H1 (cell line): ENCODE measurements at regions not wholly inside any gene's neighbourhood (a gene's known extent, or its start where the extent isn't known, plus 50 kb on each side); places are given as distances from the start of the nearest gene placed in this dataset.

Source experiments
- CTCF ChIA-PET: fragments of 300-600 bp; sonication (Branson Sonifier 250); formaldehyde crosslinking; loops from one replicate; lab custom pipeline; 2021; ENCODE audit not compliant: partially characterized antibody; lab: Charles Lee
- POLR2A ChIA-PET: fragments of 300-600 bp; sonication (Branson Sonifier 250); formaldehyde crosslinking; loops from one replicate; lab custom pipeline; 2021; ENCODE audit warnings: inconsistent platforms; ENCODE audit not compliant: partially characterized antibody; lab: Charles Lee
- DNase-seq, 2 experiments: peaks; one replicate each; pipeline versions ENCODE4 v3.0.0 to v3.0.0-alpha.2; 2010 to 2022; ENCODE audit warnings: low spot score in 2 of 2, low read depth in 1 of 2, mixed read lengths in 1 of 2
- FAIRE-seq: peaks from 2 replicates; lab custom pipeline; 2011; peaks lifted over from hg19 to GRCh38; lab: Jason Lieb, UNC
- H2AFZ ChIP-seq: 2 replicates; pipeline ENCODE4 v1.8.1; 2012; ENCODE audit warnings: low read length, inconsistent platforms
- H2AK5ac ChIP-seq: 2 replicates; pipeline ENCODE4 v1.6.1; 2013; ENCODE audit warnings: low read depth, low read length
- H2BK120ac ChIP-seq: replicated peaks from 2 replicates; pipeline ENCODE3; 2013; ENCODE audit warnings: low read depth, low read length, inconsistent platforms
- H2BK12ac ChIP-seq: 2 replicates; pipeline ENCODE4 v1.6.1; 2013; ENCODE audit warnings: low read depth, low read length
- H2BK15ac ChIP-seq: 2 replicates; pipeline ENCODE4 v1.6.1; 2013; ENCODE audit warnings: low read length
- H2BK20ac ChIP-seq: 2 replicates; pipeline ENCODE4 v1.6.1; 2013; ENCODE audit warnings: low read length
- H2BK5ac ChIP-seq: 2 replicates; pipeline ENCODE4 v1.6.1; 2013; ENCODE audit warnings: low read depth, low read length
- H3K14ac ChIP-seq: 2 replicates; pipeline ENCODE4 v1.6.1; 2013; ENCODE audit warnings: inconsistent platforms; ENCODE audit not compliant: insufficient read length
- H3K18ac ChIP-seq: 2 replicates; pipeline ENCODE4 v1.6.1; 2013; ENCODE audit warnings: low read length; ENCODE audit errors: extremely low read depth
- H3K23ac ChIP-seq: 2 replicates; pipeline ENCODE4 v1.6.1; 2013; ENCODE audit warnings: inconsistent platforms; ENCODE audit not compliant: insufficient read length
- H3K23me2 ChIP-seq: 2 replicates; pipeline ENCODE4 v1.6.1; 2013; ENCODE audit warnings: low read depth, low read length
- H3K27ac ChIP-seq: 2 replicates; pipeline ENCODE4 v1.6.1; 2011; ENCODE audit warnings: low read depth, low read length, inconsistent platforms
- H3K27me3 ChIP-seq, 4 experiments: replicated peaks in 1 of 4; 1 replicate in 1 of 4; 2 replicates in 3 of 4; pipeline versions ENCODE4 v1.6.1 to v1.8.1; 2011 to 2013; ENCODE audit warnings: low read length in 3 of 4, mild to moderate bottlenecking in 3 of 4, inconsistent platforms in 2 of 4, mixed read lengths in 2 of 4, moderate library complexity in 1 of 4; ENCODE audit not compliant: control insufficient read depth in 3 of 4, insufficient read depth in 3 of 4; ENCODE audit errors: extremely low read depth in 1 of 4
- H3K36me3 ChIP-seq, 4 experiments: 2 replicates each; pipeline versions ENCODE4 v1.6.1 to v1.8.1; 2011 to 2013; ENCODE audit warnings: mild to moderate bottlenecking in 4 of 4, low read length in 3 of 4, moderate library complexity in 2 of 4, control low read depth in 1 of 4, inconsistent platforms in 1 of 4; ENCODE audit not compliant: insufficient read depth in 4 of 4, control insufficient read depth in 2 of 4
- H3K4ac ChIP-seq: replicated peaks from 2 replicates; pipeline ENCODE3; 2013; ENCODE audit warnings: low read length, low read depth, mixed read lengths, inconsistent platforms; ENCODE audit not compliant: insufficient read length
- H3K4me1 ChIP-seq, 4 experiments: replicated peaks in 1 of 4; 1 replicate in 1 of 4; 2 replicates in 3 of 4; pipeline versions ENCODE4 v1.6.1 to v1.8.1; 2011 to 2013; ENCODE audit warnings: low read length in 3 of 4, inconsistent platforms in 2 of 4, mixed read lengths in 1 of 4; ENCODE audit not compliant: insufficient read depth in 4 of 4, control insufficient read depth in 3 of 4
- H3K4me2 ChIP-seq, 2 experiments: 2 replicates each; pipeline versions ENCODE4 v1.6.1 to v1.8.1; 2011 to 2013; ENCODE audit warnings: low read depth in 2 of 2, low read length in 2 of 2, control low read depth in 1 of 2, inconsistent platforms in 1 of 2, mild to moderate bottlenecking in 1 of 2; ENCODE audit not compliant: insufficient read depth in 1 of 2
- H3K4me3 ChIP-seq, 4 experiments: fragments of 200-600, 300-600 bp in 1 of 4; sonication (generic), shearing (Covaris generic), sonication (Bioruptor Twin) in 1 of 4; 2 replicates each; pipeline versions ENCODE4 v1.5.1 to v1.8.1; 2011 to 2016; ENCODE audit warnings: low read length in 4 of 4, low read depth in 3 of 4, control low read depth in 2 of 4, inconsistent platforms in 2 of 4, mild to moderate bottlenecking in 2 of 4, mixed read lengths in 1 of 4, moderate library complexity in 1 of 4; ENCODE audit not compliant: insufficient read depth in 2 of 4; ENCODE audit errors: extremely low read depth in 1 of 4
- H3K56ac ChIP-seq: replicated peaks from 2 replicates; pipeline ENCODE3; 2013; ENCODE audit warnings: low read depth, mild to moderate bottlenecking, mixed read lengths, low read length, inconsistent platforms; ENCODE audit not compliant: insufficient read length
- H3K79me1 ChIP-seq: 2 replicates; pipeline ENCODE4 v1.6.1; 2013; ENCODE audit warnings: low read depth, low read length, control low read depth
- H3K79me2 ChIP-seq, 2 experiments: 2 replicates each; pipeline versions ENCODE4 v1.6.1 to v1.8.1; 2012 to 2013; ENCODE audit warnings: low read length in 2 of 2, mild to moderate bottlenecking in 2 of 2, inconsistent platforms in 1 of 2; ENCODE audit not compliant: insufficient read depth in 2 of 2, control insufficient read depth in 1 of 2
- H3K9ac ChIP-seq, 4 experiments: replicated peaks in 1 of 4; 1 replicate in 1 of 4; 2 replicates in 3 of 4; pipeline versions ENCODE4 v1.6.1 to v1.8.1; 2011 to 2013; ENCODE audit warnings: low read depth in 3 of 4, low read length in 3 of 4, control low read depth in 2 of 4, mild to moderate bottlenecking in 2 of 4, moderate library complexity in 2 of 4, inconsistent platforms in 1 of 4; ENCODE audit errors: extremely low read depth in 1 of 4
- H3K9me3 ChIP-seq, 2 experiments: 2 replicates each; pipeline versions ENCODE4 v1.6.1 to v1.8.1; 2012 to 2013; ENCODE audit warnings: mild to moderate bottlenecking in 2 of 2, moderate library complexity in 2 of 2, control low read depth in 1 of 2, inconsistent platforms in 1 of 2, low read depth in 1 of 2, low read length in 1 of 2, mixed read lengths in 1 of 2; ENCODE audit not compliant: insufficient read depth in 2 of 2
- H4K20me1 ChIP-seq, 2 experiments: replicated peaks in 1 of 2; 2 replicates each; pipeline versions ENCODE3 to v1.8.1; 2011 to 2013; ENCODE audit warnings: inconsistent platforms in 2 of 2, low read length in 2 of 2, mild to moderate bottlenecking in 1 of 2; ENCODE audit not compliant: insufficient read depth in 2 of 2, control insufficient read depth in 1 of 2
- H4K5ac ChIP-seq: 2 replicates; pipeline ENCODE4 v1.6.1; 2013; ENCODE audit warnings: low read length, low read depth, mixed read lengths, inconsistent platforms; ENCODE audit not compliant: insufficient read length
- H4K8ac ChIP-seq: 2 replicates; pipeline ENCODE4 v1.8.0; 2013; ENCODE audit warnings: mild to moderate bottlenecking, moderate library complexity, low read length, inconsistent platforms; ENCODE audit not compliant: insufficient read depth; ENCODE audit errors: extremely low read depth
- H4K91ac ChIP-seq: replicated peaks from 2 replicates; pipeline ENCODE3; 2013; ENCODE audit warnings: low read length, mixed read lengths, inconsistent platforms; ENCODE audit not compliant: insufficient read length
- BRCA1 ChIP-seq: IDR thresholded peaks from 2 replicates; pipeline ENCODE4 v1.6.1; 2012; ENCODE audit warnings: low read depth, low read length, improper control_type of control experiment
- CBX8 ChIP-seq: fragments of 300-800, 300-1000 bp; sonication (generic); IDR thresholded peaks from 2 replicates; pipeline ENCODE4 v1.7.1; 2016; ENCODE audit warnings: low read depth, low read length, borderline replicate concordance
- MAX ChIP-seq: IDR thresholded peaks from 2 replicates; pipeline ENCODE4 v1.6.1; 2012; ENCODE audit warnings: inconsistent platforms
- POU5F1 ChIP-seq: IDR thresholded peaks from 2 replicates; pipeline ENCODE4 v1.6.1; 2011; ENCODE audit warnings: low read depth, mild to moderate bottlenecking, low read length, moderate library complexity
- YY1 ChIP-seq: IDR thresholded peaks from 2 replicates; pipeline ENCODE4 v1.6.1; 2011; ENCODE audit warnings: low read depth, mild to moderate bottlenecking, low read length
- WGBS, 2 experiments: shearing (Covaris generic) in 1 of 2; methylation state at CpG; one replicate each; pipeline versions ENCODE4 v1.1.6 to v1.1.7; 2013 to 2015; ENCODE audit warnings: low lambda C conversion rate in 2 of 2, mixed read lengths in 2 of 2, inconsistent platforms in 1 of 2, low coverage in 1 of 2, missing lambda C conversion rate in 1 of 2; ENCODE audit not compliant: insufficient replicate concordance in 2 of 2, insufficient coverage in 1 of 2, insufficient read length in 1 of 2; ENCODE audit errors: extremely low coverage in 1 of 2, missing lambda C conversion rate in 1 of 2; 5-methylcytosine and 5-hydroxymethylcytosine counted together

DNA sequence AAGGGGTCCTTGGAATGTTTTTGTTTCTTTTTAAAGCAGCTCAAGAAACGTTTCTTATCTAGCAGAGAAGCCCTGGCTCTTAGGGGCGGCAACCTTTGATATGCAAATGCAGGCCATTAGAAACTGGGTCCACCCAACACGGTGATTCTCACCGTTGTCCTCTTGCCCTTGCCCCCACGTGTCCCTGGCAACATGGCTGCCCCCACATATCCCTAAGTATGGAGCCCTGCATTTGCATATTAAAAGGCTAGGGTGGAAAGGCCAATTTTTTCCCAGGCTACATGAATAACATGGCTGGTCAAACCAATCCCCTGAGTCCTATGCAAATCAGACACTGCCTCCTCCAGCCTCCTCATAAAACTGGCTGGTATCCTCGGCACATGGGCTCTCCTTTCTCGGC lies 230.1 kb upstream of the SPOPL start:
- Histone ChIP-seq H4K20me1 (no peaks in the 10 kb centered on the region), H3K23me2 (no peaks in the 10 kb centered on the region), H3K27ac (no peak overlapping the region), H2AFZ (no peak overlapping the region), H3K79me1 (no peaks in the 10 kb centered on the region), H3K79me2 (no peaks in the 10 kb centered on the region), H3K4me3 (no peak overlapping the region), H3K4ac (no peak overlapping the region), H4K5ac (no peak overlapping the region), H2BK15ac (no peak overlapping the region), H3K9ac (no peak overlapping the region), H2BK120ac (no peak overlapping the region), H2BK20ac (no peak overlapping the region), H3K14ac (no peak overlapping the region), H4K91ac (no peak overlapping the region), H3K36me3 (no peaks in the 10 kb centered on the region), H3K4me1 (peaks cover 3 to 31% (median 9%) of the 10 kb centered on the region in 4 experiments), H2AK5ac (no peak overlapping the region), H3K18ac (no peak overlapping the region), H3K56ac (no peak overlapping the region), H2BK12ac (no peak overlapping the region), H3K23ac (no peak overlapping the region), H3K27me3 (no peaks in the 10 kb centered on the region), H2BK5ac (no peak overlapping the region), H3K9me3 (no peaks in the 10 kb centered on the region), H3K4me2 (no peak overlapping the region), H4K8ac (no peak overlapping the region)
- ChIA-PET POLR2A (interaction anchor here (1.0 kb wide), 1 partner anchor 11 kb away, joined by 3 read pairs; no protein-coding TSS in a partner anchor), CTCF (interaction anchor here (0.6 to 1.6 kb wide), 2 partner anchors 91 to 323 kb away, joined by 3 read pairs; no protein-coding TSS in a partner anchor)
- WGBS, 2 experiments = 67% methylated on average over 7 of the region's 7 CpGs; no CpG with 5 or more reads in 1 of the 2 experiments
- FAIRE-seq (no peak), DNase-seq (no peak)
- TF ChIP-seq YY1 (0 out of 2 replicates have a peak, but pooled peaks have one; percentile 70), POU5F1 (peak; percentile 59; the same call in 1 of the 2 replicates), BRCA1 (no peak), CBX8 (no peak), MAX (peak; percentile 51; the same call in 1 of the 2 replicates)
